Dermis blood vessel endothelial cell (primary cell): ENCODE measurements at regions not wholly inside any gene's neighbourhood (a gene's known extent, or its start where the extent isn't known, plus 50 kb on each side); places are given as distances from the start of the nearest gene placed in this dataset.
"Not testable (repeated sequence)": the region's sequence is repeated elsewhere in the genome, so short reads cannot be mapped to it uniquely, and the experiment has no call there.

Experiments used
- DNase-seq: peaks from one replicate; pipeline ENCODE4 v3.0.0; 2010

GRCh38 chr14:104304451-104305351, 166.3 kb downstream of the KIF26A start:
- no peak for DNase-seq

- DNase-seq: no peak
These were observed 167.4 kb downstream of the KIF26A start for GRCh38 chr14:104305511-104306449.

- DNase-seq: no peak
These were observed 168.2 kb downstream of the KIF26A start for GRCh38 chr14:104306450-104307040.

GRCh38 chr14:104307246-104307626, 168.8 kb downstream of the KIF26A start:
- DNase-seq: no peak

GRCh38 chr14:104307627-104308401, 169.4 kb downstream of the KIF26A start:
- no peak for DNase-seq

GRCh38 chr14:104308534-104308933, 170.1 kb downstream of the KIF26A start:
- not testable (repeated sequence) for DNase-seq

GRCh38 chr14:104309657-104310369, 171.4 kb downstream of the KIF26A start:
- no peak for DNase-seq

- no peak for DNase-seq
These were observed 173.0 kb downstream of the KIF26A start for GRCh38 chr14:104311358-104311757.

GRCh38 chr14:104313674-104314073, 175.3 kb downstream of the KIF26A start:
- DNase-seq: no peak

- no peak for DNase-seq
These were observed 176.0 kb downstream of the KIF26A start for GRCh38 chr14:104314251-104314941.

GRCh38 chr14:104315169-104315568, 176.8 kb downstream of the KIF26A start:
- DNase-seq: no peak

- no peak for DNase-seq
These were observed 177.2 kb downstream of the KIF26A start for GRCh38 chr14:104315625-104316024.

GRCh38 chr14:104316121-104316722, 177.8 kb downstream of the KIF26A start:
- no peak for DNase-seq

GRCh38 chr14:104316723-104317491, 178.5 kb downstream of the KIF26A start:
- DNase-seq: no peak

- DNase-seq: no peak
These were observed 179.1 kb downstream of the KIF26A start for GRCh38 chr14:104317492-104317805.

- no peak for DNase-seq
These were observed 179.7 kb downstream of the KIF26A start for GRCh38 chr14:104317975-104318557.

GRCh38 chr14:104318558-104319490, 180.4 kb downstream of the KIF26A start:
- DNase-seq: no peak
